ENCODE measurements at regions not wholly inside any gene's neighbourhood (a gene's known extent, or its start where the extent isn't known, plus 50 kb on each side); places are given as distances from the start of the nearest gene placed in this dataset.

GRCh38 chr6:11633741-11634509 is 96.4 kb downstream of the TMEM170B start:
- DNase-seq (ENCODE audit: low read depth, low spot score): no peak
- in situ Hi-C loops (cut with HindIII; ENCODE audit: low pct_unique_long_range_greater_than_20kb, low sequenced_read_pairs): no loop called here

GRCh38 chr6:11634948-11635347 is 97.4 kb downstream of the TMEM170B start:
- DNase-seq (ENCODE audit: low read depth, low spot score): no peak
- in situ Hi-C loops (cut with HindIII; ENCODE audit: low pct_unique_long_range_greater_than_20kb, low sequenced_read_pairs): no loop called here

GRCh38 chr6:11636121-11636520 is 98.6 kb downstream of the TMEM170B start:
- DNase-seq (ENCODE audit: low read depth, low spot score): no peak
- in situ Hi-C loops (cut with HindIII; ENCODE audit: low pct_unique_long_range_greater_than_20kb, low sequenced_read_pairs): no loop called here

GRCh38 chr6:11637266-11637665 is 99.7 kb downstream of the TMEM170B start:
- in situ Hi-C loops (cut with HindIII; ENCODE audit: low pct_unique_long_range_greater_than_20kb, low sequenced_read_pairs): no loop called here
- DNase-seq (ENCODE audit: low read depth, low spot score): no peak

GRCh38 chr6:11639376-11640235 is 102.1 kb downstream of the TMEM170B start:
- no peak for DNase-seq (ENCODE audit: low read depth, low spot score)
- in situ Hi-C loops (cut with HindIII; ENCODE audit: low pct_unique_long_range_greater_than_20kb, low sequenced_read_pairs): no loop called here

- in situ Hi-C loops (cut with HindIII; ENCODE audit: low pct_unique_long_range_greater_than_20kb, low sequenced_read_pairs): no loop called here
- no peak for DNase-seq (ENCODE audit: low read depth, low spot score)
These were observed 102.9 kb downstream of the TMEM170B start for GRCh38 chr6:11640486-11640885.

- DNase-seq (ENCODE audit: low read depth, low spot score): no peak
- in situ Hi-C loops (cut with HindIII; ENCODE audit: low pct_unique_long_range_greater_than_20kb, low sequenced_read_pairs): no loop called here
These were observed 106.5 kb downstream of the TMEM170B start for GRCh38 chr6:11644071-11644470.

- DNase-seq (ENCODE audit: low read depth, low spot score): no peak
- in situ Hi-C loops (cut with HindIII; ENCODE audit: low pct_unique_long_range_greater_than_20kb, low sequenced_read_pairs): no loop called here
These were observed 107.1 kb downstream of the TMEM170B start for GRCh38 chr6:11644601-11645000.

GRCh38 chr6:11645016-11645415 is 107.5 kb downstream of the TMEM170B start:
- in situ Hi-C loops (cut with HindIII; ENCODE audit: low pct_unique_long_range_greater_than_20kb, low sequenced_read_pairs): no loop called here
- DNase-seq (ENCODE audit: low read depth, low spot score): no peak

- DNase-seq (ENCODE audit: low read depth, low spot score): no peak
- in situ Hi-C loops (cut with HindIII; ENCODE audit: low pct_unique_long_range_greater_than_20kb, low sequenced_read_pairs): no loop called here
These were observed 110.9 kb downstream of the TMEM170B start for GRCh38 chr6:11648436-11648775.

- DNase-seq (ENCODE audit: low read depth, low spot score): no peak
- in situ Hi-C loops (cut with HindIII; ENCODE audit: low pct_unique_long_range_greater_than_20kb, low sequenced_read_pairs): no loop called here
These were observed 111.3 kb downstream of the TMEM170B start for GRCh38 chr6:11648889-11649288.

- DNase-seq (ENCODE audit: low read depth, low spot score): no peak
- in situ Hi-C loops (cut with HindIII; ENCODE audit: low pct_unique_long_range_greater_than_20kb, low sequenced_read_pairs): no loop called here
These were observed 112.6 kb downstream of the TMEM170B start for GRCh38 chr6:11650025-11650696.

- in situ Hi-C loops (cut with HindIII; ENCODE audit: low pct_unique_long_range_greater_than_20kb, low sequenced_read_pairs): no loop called here
- DNase-seq (ENCODE audit: low read depth, low spot score): no peak
These were observed 113.2 kb downstream of the TMEM170B start for GRCh38 chr6:11650711-11651110.

GRCh38 chr6:11653028-11653583 is 115.6 kb downstream of the TMEM170B start:
- in situ Hi-C loops (cut with HindIII; ENCODE audit: low pct_unique_long_range_greater_than_20kb, low sequenced_read_pairs): no loop called here
- DNase-seq (ENCODE audit: low read depth, low spot score): peak; percentile 8

GRCh38 chr6:11654876-11655275 is 117.3 kb downstream of the TMEM170B start:
- in situ Hi-C loops (cut with HindIII; ENCODE audit: low pct_unique_long_range_greater_than_20kb, low sequenced_read_pairs): no loop called here
- no peak for DNase-seq (ENCODE audit: low read depth, low spot score)

GRCh38 chr6:11656491-11656890 is 118.9 kb downstream of the TMEM170B start:
- in situ Hi-C loops (cut with HindIII; ENCODE audit: low pct_unique_long_range_greater_than_20kb, low sequenced_read_pairs): no loop called here
- no peak for DNase-seq (ENCODE audit: low read depth, low spot score)

GRCh38 chr6:11659757-11660156 is 118.8 kb downstream of the ADTRP start:
- in situ Hi-C loops (cut with HindIII; ENCODE audit: low pct_unique_long_range_greater_than_20kb, low sequenced_read_pairs): no loop called here
- DNase-seq (ENCODE audit: low read depth, low spot score): no peak

- no peak for DNase-seq (ENCODE audit: low read depth, low spot score)
- in situ Hi-C loops (cut with HindIII; ENCODE audit: low pct_unique_long_range_greater_than_20kb, low sequenced_read_pairs): no loop called here
These were observed 116.3 kb downstream of the ADTRP start for GRCh38 chr6:11662323-11662722.
